CD4-positive, alpha-beta T cell treated with Interleukin-10 for 1 hour (primary cell): ENCODE measurements at regions not wholly inside any gene's neighbourhood (a gene's known extent, or its start where the extent isn't known, plus 50 kb on each side); places are given as distances from the start of the nearest gene placed in this dataset.
"Not testable (repeated sequence)": the region's sequence is repeated elsewhere in the genome, so short reads cannot be mapped to it uniquely, and the experiment has no call there.

Experiments used
- DNase-seq: peaks from one replicate; pipeline ENCODE4 v3.0.0-alpha.2; 2020

- no peak for DNase-seq
These were observed 578.1 kb upstream of the NECTIN3 start for GRCh38 chr3:110493438-110494092.

- DNase-seq, result no peak
These were observed 577.5 kb upstream of the NECTIN3 start for GRCh38 chr3:110494093-110494490.

GRCh38 chr3:110494728-110495127 is 576.9 kb upstream of the NECTIN3 start:
- no peak for DNase-seq

- DNase-seq, result no peak
These were observed 576.3 kb upstream of the NECTIN3 start for GRCh38 chr3:110495201-110495927.

GRCh38 chr3:110504401-110504800 is 567.2 kb upstream of the NECTIN3 start:
- no peak for DNase-seq

GRCh38 chr3:110504901-110505300 is 566.7 kb upstream of the NECTIN3 start:
- DNase-seq, result no peak

- DNase-seq, result no peak
These were observed 564.7 kb upstream of the NECTIN3 start for GRCh38 chr3:110506890-110507289.

- DNase-seq, result not testable (repeated sequence)
These were observed 564.0 kb upstream of the NECTIN3 start for GRCh38 chr3:110507570-110507969.

- DNase-seq, result no peak
These were observed 558.7 kb upstream of the NECTIN3 start for GRCh38 chr3:110512961-110513360.

- no peak for DNase-seq
These were observed 553.6 kb upstream of the NECTIN3 start for GRCh38 chr3:110518031-110518430.

- DNase-seq, result no peak
These were observed 552.5 kb upstream of the NECTIN3 start for GRCh38 chr3:110519071-110519470.

GRCh38 chr3:110521019-110521418 is 550.6 kb upstream of the NECTIN3 start:
- DNase-seq, result no peak

- DNase-seq, result not testable (repeated sequence)
These were observed 546.0 kb upstream of the NECTIN3 start for GRCh38 chr3:110525558-110526064.

GRCh38 chr3:110526777-110527727 is 544.6 kb upstream of the NECTIN3 start:
- DNase-seq, result no peak

GRCh38 chr3:110528305-110529121 is 543.1 kb upstream of the NECTIN3 start:
- no peak for DNase-seq

GRCh38 chr3:110530902-110531301 is 540.7 kb upstream of the NECTIN3 start:
- DNase-seq, result no peak

GRCh38 chr3:110533089-110533488 is 538.5 kb upstream of the NECTIN3 start:
- DNase-seq, result no peak

- DNase-seq, result no peak
These were observed 529.0 kb upstream of the NECTIN3 start for GRCh38 chr3:110542552-110543150.

- no peak for DNase-seq
These were observed 526.9 kb upstream of the NECTIN3 start for GRCh38 chr3:110544730-110545129.

GRCh38 chr3:110550511-110550910 is 521.1 kb upstream of the NECTIN3 start:
- no peak for DNase-seq

- no peak for DNase-seq
These were observed 509.0 kb upstream of the NECTIN3 start for GRCh38 chr3:110562621-110563020.

- DNase-seq, result no peak
These were observed 506.9 kb upstream of the NECTIN3 start for GRCh38 chr3:110564674-110565073.
